HCT116 (cell line): ENCODE measurements at regions not wholly inside any gene's neighbourhood (a gene's known extent, or its start where the extent isn't known, plus 50 kb on each side); places are given as distances from the start of the nearest gene placed in this dataset.

Source experiments
- ATAC-seq: fragments of 200-7000 bp; cut with Tn5 transposase; 2 replicates; pipeline ENCODE4 v1.9.1; 2020; ENCODE audit warnings: mild to moderate bottlenecking, moderate library complexity
- BruUV-seq: library from RNA; stranded (reverse); fragments of 400-500 nt; replicated peaks from 2 replicates; lab custom pipeline; 2021; lab: Mats Ljungman, UMichigan
- CTCF ChIA-PET: fragments of 300-600 bp; sonication (Branson Sonifier 250); formaldehyde crosslinking; loops from one replicate; lab custom pipeline; 2021; ENCODE audit warnings: antibody characterized with exemption; lab: Charles Lee
- POLR2A ChIA-PET: fragments of 300-600, 350-600 bp; sonication (Branson Sonifier 250); formaldehyde crosslinking; loops from one replicate; lab custom pipeline; 2021; ENCODE audit warnings: antibody characterized with exemption; lab: Charles Lee
- RAD21 ChIA-PET, 2 experiments: fragments of 300-600 bp; sonication (Branson Sonifier 250); formaldehyde crosslinking; loops; one replicate each; lab custom pipeline; 2023; ENCODE audit warnings: low total read pairs in 2 of 2; ENCODE audit not compliant: uncharacterized antibody in 2 of 2, unreplicated experiment in 2 of 2, low non-redundant PET in 1 of 2; lab: Charles Lee
- DNase-seq: peaks from one replicate; pipeline ENCODE4 v3.0.0-alpha.2; 2010; ENCODE audit warnings: low read depth, low spot score
- H2AFZ ChIP-seq: fragments of 200-600 bp; shearing (Covaris generic), sonication (generic); 2 replicates; pipeline ENCODE4 v1.6.1; 2017; ENCODE audit warnings: low read depth, mixed run types, mixed read lengths, antibody characterized with exemption, low read length; ENCODE audit not compliant: poor library complexity, severe bottlenecking
- H3K27ac ChIP-seq: 2 replicates; pipeline ENCODE4 v1.5.1; 2012; ENCODE audit warnings: low read depth, low read length
- H3K27me3 ChIP-seq: fragments of 200-600 bp; sonication (generic); 2 replicates; pipeline ENCODE4 v1.6.1; 2016; ENCODE audit warnings: mixed run types, low read length, mixed read lengths; ENCODE audit not compliant: insufficient read depth
- H3K36me3 ChIP-seq, 2 experiments: fragments of 200-500 bp in 1 of 2; fragments of 200-600 bp in 1 of 2; sonication (Bioruptor generic) in 1 of 2; sonication (generic) in 1 of 2; 2 replicates each; pipeline versions ENCODE4 v1.5.1 to v1.6.1; 2014 to 2016; ENCODE audit warnings: low read length in 2 of 2, inconsistent platforms in 1 of 2, mixed read lengths in 1 of 2, mixed run types in 1 of 2; ENCODE audit not compliant: insufficient read depth in 2 of 2, control insufficient read depth in 1 of 2
- H3K4me1 ChIP-seq, 2 experiments: fragments of 200-600 bp in 1 of 2; sonication (generic) in 1 of 2; 2 replicates each; pipeline versions ENCODE4 v1.5.1 to v1.6.1; 2012 to 2017; ENCODE audit warnings: low read length in 2 of 2, inconsistent platforms in 1 of 2, mild to moderate bottlenecking in 1 of 2, mixed read lengths in 1 of 2, mixed run types in 1 of 2, moderate library complexity in 1 of 2; ENCODE audit not compliant: insufficient read depth in 2 of 2, control insufficient read depth in 1 of 2
- H3K4me2 ChIP-seq: fragments of 200-600 bp; sonication (generic); 2 replicates; pipeline ENCODE4 v1.6.1; 2017; ENCODE audit warnings: mixed run types, low read length, mixed read lengths
- H3K4me3 ChIP-seq, 2 experiments: fragments of 200-600 bp in 1 of 2; sonication (generic) in 1 of 2; replicated peaks in 1 of 2; 2 replicates each; pipeline ENCODE4 v1.5.1; 2011 to 2016; ENCODE audit warnings: low read length in 2 of 2, control low read depth in 1 of 2, low read depth in 1 of 2, mild to moderate bottlenecking in 1 of 2, mixed read lengths in 1 of 2, mixed run types in 1 of 2
- H3K79me2 ChIP-seq: fragments of 200-600 bp; sonication (generic); 2 replicates; pipeline ENCODE4 v1.6.1; 2017; ENCODE audit warnings: mild to moderate bottlenecking, mixed run types, low read length, moderate library complexity, mixed read lengths; ENCODE audit not compliant: insufficient read depth
- H3K9ac ChIP-seq: fragments of 200-600 bp; sonication (generic); 2 replicates; pipeline ENCODE4 v1.6.1; 2016; ENCODE audit warnings: low read length, mixed read lengths
- H3K9me2 ChIP-seq: fragments of 200-600 bp; sonication (generic), shearing (Covaris generic); 2 replicates; pipeline ENCODE4 v1.6.1; 2017; ENCODE audit warnings: mixed run types, mild to moderate bottlenecking, moderate library complexity; ENCODE audit not compliant: insufficient read depth
- H3K9me3 ChIP-seq, 2 experiments: fragments of 200-500 bp in 1 of 2; fragments of 200-600 bp in 1 of 2; sonication (Bioruptor generic) in 1 of 2; sonication (generic) in 1 of 2; 2 replicates each; pipeline ENCODE4 v1.6.1; 2014 to 2017; ENCODE audit warnings: low read length in 2 of 2, mixed read lengths in 2 of 2, inconsistent platforms in 1 of 2, low read depth in 1 of 2, mild to moderate bottlenecking in 1 of 2, mixed run types in 1 of 2, moderate library complexity in 1 of 2; ENCODE audit not compliant: control insufficient read depth in 1 of 2, insufficient read depth in 1 of 2
- H4K20me1 ChIP-seq: fragments of 200-600 bp; sonication (generic), shearing (Covaris generic); 2 replicates; pipeline ENCODE4 v1.6.1; 2017; ENCODE audit warnings: mixed run types, mild to moderate bottlenecking, moderate library complexity; ENCODE audit not compliant: insufficient read depth
- CBX3 ChIP-seq: IDR thresholded peaks from 2 replicates; pipeline ENCODE4 v1.6.1; 2012; ENCODE audit warnings: low read depth
- CEBPB ChIP-seq: IDR thresholded peaks from 2 replicates; pipeline ENCODE4 v1.6.1; 2012; ENCODE audit warnings: low read depth
- EZH2phosphoT487 ChIP-seq: fragments of 200-600 bp; IDR thresholded peaks from 2 replicates; pipeline ENCODE4 v1.6.1; 2018; ENCODE audit warnings: antibody characterized with exemption, borderline replicate concordance
- FOSL1 ChIP-seq: IDR thresholded peaks from 2 replicates; pipeline ENCODE4 v1.6.1; 2012; ENCODE audit warnings: low read depth
- RAD21 ChIP-seq: IDR thresholded peaks from 2 replicates; pipeline ENCODE4 v1.6.1; 2012; ENCODE audit warnings: low read depth, mild to moderate bottlenecking
- SIN3A ChIP-seq: IDR thresholded peaks from 2 replicates; pipeline ENCODE4 v1.6.1; 2012; ENCODE audit warnings: low read depth
- SP1 ChIP-seq: IDR thresholded peaks from 2 replicates; pipeline ENCODE4 v1.6.1; 2012; ENCODE audit warnings: low read depth
- ZFX ChIP-seq: fragments of 450-650 bp; IDR thresholded peaks from 2 replicates; pipeline ENCODE4 v1.6.1; 2017
- intact Hi-C: fragments of 100-400 bp; cut with micrococcal nuclease; formaldehyde crosslinking; loops from 2 replicates; pipeline ENCODE4 v1.10.0; 2022
- TF ChIP-seq, protein P1 (sequence below): IDR thresholded peaks from 2 replicates; pipeline ENCODE4 v1.6.1; 2012

- Histone ChIP-seq H3K36me3 (no peaks in the 10 kb centered on the region), H3K4me1 (no peaks in the 10 kb centered on the region), H3K9me2 (no peaks in the 10 kb centered on the region), H3K79me2 (no peaks in the 10 kb centered on the region), H3K27ac (no peak overlapping the region), H4K20me1 (no peaks in the 10 kb centered on the region), H3K9ac (no peak overlapping the region), H3K27me3 (no peaks in the 10 kb centered on the region), H3K4me3 (no peak overlapping the region), H2AFZ (no peak overlapping the region), H3K9me3 (no peaks in the 10 kb centered on the region), H3K4me2 (no peak overlapping the region)
- ChIA-PET CTCF (no interaction called here), POLR2A (no interaction called here), RAD21 (interaction anchor here in 1 of 2 experiments (1.6 kb wide), 1 partner anchor 74 kb away, joined by 3 read pairs; no protein-coding TSS in a partner anchor)
- DNase-seq (no peak), ATAC-seq (no peak)
- intact Hi-C loops, result no loop called here
- no TSS peak for BruUV-seq
- TF ChIP-seq RAD21 (no peak), SP1 (no peak), SIN3A (no peak), CBX3 (no peak)
- TF ChIP-seq, protein P1, sequence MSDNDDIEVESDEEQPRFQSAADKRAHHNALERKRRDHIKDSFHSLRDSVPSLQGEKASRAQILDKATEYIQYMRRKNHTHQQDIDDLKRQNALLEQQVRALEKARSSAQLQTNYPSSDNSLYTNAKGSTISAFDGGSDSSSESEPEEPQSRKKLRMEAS, result no peak
These were observed 117.2 kb downstream of the TMEM174 start for GRCh38 chr5:73290242-73290641.

- no peak overlapping the region for H3K9ac ChIP-seq
- no peak overlapping the region for H3K4me3 ChIP-seq
- H3K9me2 ChIP-seq, result no peaks in the 10 kb centered on the region
- ChIA-PET RAD21 (no interaction called here), POLR2A (no interaction called here), CTCF (no interaction called here)
- no peak for DNase-seq
- H3K27ac ChIP-seq, result no peak overlapping the region
- H3K9me3 ChIP-seq, result no peaks in the 10 kb centered on the region
- TF ChIP-seq SIN3A (no peak), EZH2phosphoT487 (no peak), ZFX (no peak), FOSL1 (no peak), CEBPB (no peak), RAD21 (no peak)
- H3K36me3 ChIP-seq, result no peaks in the 10 kb centered on the region
- H3K27me3 ChIP-seq, result no peaks in the 10 kb centered on the region
- no peaks in the 10 kb centered on the region for H4K20me1 ChIP-seq
- no peaks in the 10 kb centered on the region for H3K4me1 ChIP-seq
- H3K4me2 ChIP-seq, result no peak overlapping the region
- BruUV-seq, result no TSS peak
- H3K79me2 ChIP-seq, result no peaks in the 10 kb centered on the region
- H2AFZ ChIP-seq, result no peak overlapping the region
- intact Hi-C loops, result no loop called here
- no peak for ATAC-seq
These were observed 116.1 kb downstream of the TMEM174 start for GRCh38 chr5:73288803-73289720.
